NCI-H226 (cell line): ENCODE measurements at regions not wholly inside any gene's neighbourhood (a gene's known extent, or its start where the extent isn't known, plus 50 kb on each side); places are given as distances from the start of the nearest gene placed in this dataset.
A peak's percentile ranks its signal among the peaks of the same experiment; 100 is the strongest.

ENCODE experiments used
- DNase-seq: peaks from one replicate; pipeline ENCODE4 v3.0.0-alpha.2; 2015

DNA sequence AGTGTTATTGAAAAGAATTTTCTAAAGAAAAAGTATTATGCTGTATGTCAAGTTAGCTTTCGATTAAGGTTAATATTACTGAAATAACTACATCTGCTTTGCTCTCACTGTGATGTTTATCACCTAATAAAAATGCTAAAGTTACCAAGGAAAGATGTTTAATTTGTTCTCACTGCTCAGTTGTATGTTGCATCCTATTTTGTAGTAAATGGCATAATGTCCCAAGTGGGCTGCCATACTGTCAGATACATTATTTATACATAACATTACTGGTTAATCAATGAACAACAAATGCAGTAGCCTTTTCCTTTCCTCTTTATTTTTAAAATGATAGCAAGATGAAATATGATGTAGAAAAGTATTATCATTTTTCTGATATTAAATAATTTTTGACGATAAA lies 226.3 kb upstream of the DACH1 start:
- DNase-seq = no peak

GRCh38 chr13:72074663-72075062 lies 207.7 kb upstream of the DACH1 start:
- no peak for DNase-seq

DNA sequence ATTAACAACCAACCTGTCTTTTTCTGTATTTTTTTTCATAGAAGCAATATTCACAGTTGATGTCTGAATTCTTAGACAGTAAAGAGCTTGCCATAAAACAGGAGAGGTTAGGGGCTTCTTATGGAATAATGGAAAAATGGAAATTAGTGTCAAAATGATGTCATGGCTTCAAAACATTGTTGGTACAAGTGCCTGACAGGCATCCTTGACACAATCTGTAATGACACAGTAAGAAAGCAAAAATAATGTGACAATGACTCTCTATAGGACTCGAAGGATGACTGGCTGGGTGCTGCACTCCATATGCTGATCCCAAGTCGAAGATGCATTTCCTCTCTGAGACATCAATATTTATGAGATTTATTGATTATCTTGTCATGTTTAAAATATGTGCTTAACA lies 205.3 kb upstream of the DACH1 start:
- no peak for DNase-seq

DNA sequence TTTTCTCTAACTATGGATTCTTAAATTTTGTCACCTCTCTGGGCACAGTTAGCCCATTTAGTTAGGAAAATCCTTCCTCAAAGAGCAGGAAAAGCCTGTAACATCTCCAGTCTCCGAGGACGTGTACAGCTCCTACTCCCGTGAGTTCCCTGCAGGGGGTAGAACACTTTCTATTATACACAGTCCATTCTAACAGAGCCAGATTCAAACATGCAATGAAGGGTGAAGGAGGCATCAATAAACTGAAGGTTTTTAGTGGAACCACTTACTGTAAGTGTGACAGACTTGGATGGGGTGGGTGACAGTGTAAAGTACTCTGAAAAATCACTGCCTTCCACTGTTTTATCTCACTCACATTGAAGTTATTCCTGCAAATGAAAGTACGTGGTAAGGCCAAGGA lies 204.7 kb upstream of the DACH1 start:
- DNase-seq = no peak

- DNase-seq = no peak
Observed at GRCh38 chr13:72062566-72062965, 195.6 kb upstream of the DACH1 start.

GRCh38 chr13:72061613-72062012 lies 194.6 kb upstream of the DACH1 start:
- no peak for DNase-seq

- DNase-seq = no peak
Observed at GRCh38 chr13:72050251-72050650, 183.2 kb upstream of the DACH1 start.

DNA sequence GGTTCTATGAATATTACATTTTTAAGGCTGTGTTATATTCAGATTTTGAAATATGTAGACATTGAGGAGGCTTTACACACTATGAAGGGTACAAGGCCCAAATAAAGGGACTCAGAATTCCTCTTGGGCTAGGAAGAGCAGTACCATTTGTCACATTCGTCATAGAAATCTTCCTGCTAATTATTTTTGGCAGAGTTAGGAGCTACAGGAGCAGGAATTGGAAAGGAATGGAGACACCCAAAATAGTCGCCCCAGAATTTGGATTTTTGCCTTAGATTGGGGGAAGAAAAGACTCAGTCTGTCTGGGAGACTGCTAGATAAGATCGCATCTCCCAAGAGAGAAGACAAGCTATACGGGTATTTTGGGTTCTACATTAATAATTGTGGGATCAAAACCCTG lies 176.4 kb upstream of the DACH1 start:
- no peak for DNase-seq

DNA sequence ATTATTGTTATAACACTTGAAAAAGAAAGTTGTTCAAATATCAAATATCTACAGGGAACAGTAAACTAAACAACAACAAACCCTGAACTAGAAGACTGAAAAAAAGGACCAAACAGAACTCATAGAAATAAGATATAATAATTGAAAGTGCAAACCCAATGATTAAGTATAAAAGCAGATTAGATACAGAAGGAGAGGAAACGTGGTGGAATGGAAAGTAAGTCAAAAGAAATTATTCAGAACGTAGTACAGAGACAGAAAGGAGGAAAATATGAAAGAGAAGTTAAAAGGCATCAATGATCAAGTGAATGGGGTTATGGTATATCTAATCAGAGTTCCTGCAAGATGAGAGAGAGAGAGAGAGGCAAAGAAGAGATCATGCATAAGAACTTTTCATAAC lies 174.2 kb upstream of the DACH1 start:
- DNase-seq = no peak

DNA sequence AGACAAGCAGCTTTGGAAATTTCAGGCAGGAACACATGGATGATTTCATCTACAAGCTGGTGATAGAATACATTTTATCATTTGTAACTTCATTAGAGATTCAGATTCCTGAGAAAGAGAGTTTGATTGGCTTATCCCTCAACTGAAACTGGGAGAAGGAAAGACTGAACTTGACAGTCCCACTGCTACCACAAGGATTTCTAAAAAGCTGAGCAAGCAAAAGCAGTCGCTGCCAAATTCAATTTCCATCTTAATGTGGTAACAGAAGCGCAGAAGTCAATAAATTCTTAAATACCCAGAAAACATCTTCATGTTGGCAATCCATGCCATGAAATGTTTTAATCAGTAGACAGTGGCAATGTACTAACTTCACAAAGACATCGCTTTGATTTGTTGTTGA lies 172.1 kb upstream of the DACH1 start:
- no peak for DNase-seq

DNA sequence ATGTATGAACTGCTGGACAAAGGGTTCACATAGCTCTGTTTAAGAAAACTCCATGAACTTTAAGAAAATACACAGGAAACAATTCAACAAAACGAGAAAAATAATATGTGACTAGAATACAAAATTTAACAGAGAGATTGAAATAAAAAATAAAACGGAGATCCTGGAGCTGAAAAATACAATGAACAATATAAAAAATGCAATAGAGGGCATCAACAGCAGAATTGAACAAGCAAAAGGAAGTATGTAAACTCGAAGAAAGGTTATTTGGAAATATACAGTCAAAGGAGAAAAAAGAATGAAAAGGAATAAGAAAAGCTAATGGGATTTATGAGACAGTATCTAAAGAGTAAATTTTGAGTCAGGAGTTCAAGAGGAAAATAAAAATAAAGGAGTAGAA lies 163.0 kb upstream of the DACH1 start:
- no peak for DNase-seq

DNA sequence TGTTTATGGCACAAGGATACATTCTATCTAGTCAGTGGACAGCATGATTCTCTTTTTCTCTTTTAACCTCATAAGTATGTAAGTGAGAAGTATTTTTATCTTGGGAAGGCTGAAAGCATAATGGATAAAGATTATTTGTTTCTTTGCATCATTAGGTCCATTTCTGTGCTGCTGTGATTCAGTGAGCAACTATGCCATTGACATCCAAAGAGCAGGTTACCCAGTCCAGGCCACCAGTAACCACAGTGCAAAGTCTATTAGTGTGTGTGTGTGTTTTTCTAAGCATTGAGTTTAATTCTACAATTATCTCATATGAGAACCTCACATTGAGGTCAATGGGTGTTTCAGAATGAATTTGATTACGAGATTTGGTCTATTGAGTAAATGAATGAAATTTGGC lies 158.8 kb upstream of the DACH1 start:
- DNase-seq = no peak

DNA sequence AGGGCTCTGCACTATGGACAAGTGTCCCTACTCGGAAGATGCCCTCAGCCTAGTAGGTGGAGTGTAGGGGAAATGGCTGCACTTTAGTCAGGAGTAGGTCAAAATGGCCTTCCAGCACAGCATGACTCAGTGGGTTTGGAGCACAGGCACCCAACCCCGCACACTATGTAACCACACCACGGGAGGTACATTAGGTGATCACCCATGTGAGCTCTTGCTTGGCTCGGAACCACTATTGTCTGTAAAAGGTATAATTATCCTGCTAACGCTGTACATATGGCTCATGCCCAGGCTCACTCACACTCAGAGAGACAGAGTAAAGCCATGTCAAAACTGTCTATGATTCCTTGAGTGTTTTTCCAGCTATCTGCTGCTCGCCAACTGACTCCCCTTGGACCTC lies 156.9 kb upstream of the DACH1 start:
- DNase-seq = no peak

GRCh38 chr13:72005455-72005854 lies 138.5 kb upstream of the DACH1 start:
- DNase-seq = no peak

- no peak for DNase-seq
Observed at GRCh38 chr13:72004784-72005374, 137.9 kb upstream of the DACH1 start.

DNA sequence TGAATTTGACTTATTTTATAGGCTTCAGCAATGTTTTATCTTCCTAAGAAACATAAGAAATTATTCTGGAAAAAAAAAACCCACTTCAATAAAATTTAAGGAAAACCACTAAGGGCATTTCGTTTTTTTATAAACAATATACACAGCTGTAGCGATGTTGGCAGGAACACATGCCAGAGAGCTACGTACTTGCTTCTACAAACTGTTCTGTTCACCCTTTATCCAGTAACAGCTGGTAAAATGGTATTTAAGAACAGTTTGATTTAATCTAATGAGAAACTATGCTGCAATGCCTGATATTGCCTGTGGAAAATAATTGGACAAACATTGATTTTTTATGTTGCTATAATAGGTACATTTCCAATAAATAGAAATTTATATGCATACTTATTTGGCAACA lies 137.2 kb upstream of the DACH1 start:
- DNase-seq = no peak

DNA sequence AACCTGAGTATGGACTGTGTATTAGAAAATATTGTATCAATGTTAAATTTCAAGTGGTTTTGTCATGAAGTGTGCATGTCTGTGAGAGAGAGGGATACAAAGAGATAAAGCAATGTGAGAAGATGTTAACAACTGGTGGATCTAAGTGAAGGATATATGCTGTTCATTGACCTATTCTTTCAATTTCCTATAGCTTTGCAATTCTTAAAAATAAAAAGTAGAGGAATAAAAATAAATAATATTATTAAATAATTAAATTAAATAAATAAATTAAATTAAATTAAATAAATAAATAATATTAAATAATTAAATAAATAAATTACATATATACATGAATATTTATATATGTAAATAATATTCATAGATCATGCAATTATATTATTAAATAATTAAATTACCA lies 131.2 kb upstream of the DACH1 start:
- DNase-seq = no peak

DNA sequence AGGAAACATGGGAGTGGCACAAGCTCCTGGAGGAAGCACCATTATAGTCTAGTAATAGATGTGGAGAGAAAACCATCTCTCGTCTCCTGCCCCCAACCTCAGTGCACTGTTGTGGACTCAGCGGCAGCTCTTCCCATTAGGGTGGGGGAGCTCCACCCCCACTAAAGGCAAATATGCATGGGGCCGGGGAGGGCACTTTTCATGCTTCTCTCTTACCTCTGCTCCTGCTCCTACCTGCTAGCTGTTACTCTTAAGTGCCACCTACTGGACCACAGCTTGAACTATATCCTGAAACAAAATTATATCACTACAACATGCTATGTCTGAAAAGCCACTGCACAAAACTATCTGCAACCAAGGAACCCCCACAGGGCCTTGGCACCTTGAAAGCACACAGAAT lies 112.6 kb upstream of the DACH1 start:
- peak; percentile 10 for DNase-seq

GRCh38 chr13:71977028-71977427 lies 110.0 kb upstream of the DACH1 start:
- no peak for DNase-seq

DNA sequence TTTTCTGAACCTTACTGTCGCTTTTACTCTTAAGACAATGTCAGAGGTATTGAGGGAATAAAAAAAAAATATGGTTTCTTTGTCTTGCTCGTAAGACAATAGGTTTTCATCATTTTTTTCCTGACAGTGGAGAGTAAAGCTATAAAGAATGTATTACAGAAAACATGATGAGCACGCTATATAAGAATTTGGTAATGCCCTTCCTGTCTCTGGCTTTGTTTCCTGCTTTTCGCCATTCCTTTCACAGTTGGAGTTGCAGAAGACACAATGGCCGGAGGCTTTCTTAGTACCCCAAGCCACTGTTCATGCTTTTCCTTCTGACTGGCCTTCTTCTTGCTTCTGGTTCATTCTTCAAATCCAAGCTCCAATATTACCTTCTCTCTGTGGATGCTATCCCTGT lies 101.0 kb upstream of the DACH1 start:
- DNase-seq = peak; percentile 6

DNA sequence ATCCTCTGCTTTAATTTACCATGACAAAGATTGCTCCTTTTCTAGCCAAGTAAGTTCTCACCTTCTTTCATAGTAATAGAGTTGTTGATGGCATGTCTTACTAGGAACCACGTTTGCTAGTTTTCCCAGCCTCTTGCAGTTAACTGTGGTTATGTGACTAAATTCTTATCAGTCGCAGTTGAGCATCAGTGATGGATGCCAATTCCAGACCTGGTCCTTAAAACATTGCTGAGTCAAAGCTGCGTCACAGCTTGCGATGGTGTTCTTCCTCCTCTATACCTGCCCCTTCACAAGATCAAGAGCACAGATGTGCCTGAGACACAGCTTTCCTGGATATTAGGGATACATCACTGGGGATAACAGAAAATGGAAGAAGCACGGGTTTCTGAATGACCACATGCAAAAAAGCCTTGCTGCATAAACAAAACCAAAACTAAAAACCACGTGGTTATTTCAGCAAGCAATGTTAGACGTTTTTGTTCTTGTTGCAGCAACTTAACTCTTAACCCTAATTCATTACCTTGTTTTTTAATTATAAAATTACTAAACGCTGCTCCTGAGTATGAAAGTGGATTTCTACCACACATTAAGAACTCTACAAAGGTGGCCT lies 97.6 kb upstream of the DACH1 start:
- DNase-seq = no peak

DNA sequence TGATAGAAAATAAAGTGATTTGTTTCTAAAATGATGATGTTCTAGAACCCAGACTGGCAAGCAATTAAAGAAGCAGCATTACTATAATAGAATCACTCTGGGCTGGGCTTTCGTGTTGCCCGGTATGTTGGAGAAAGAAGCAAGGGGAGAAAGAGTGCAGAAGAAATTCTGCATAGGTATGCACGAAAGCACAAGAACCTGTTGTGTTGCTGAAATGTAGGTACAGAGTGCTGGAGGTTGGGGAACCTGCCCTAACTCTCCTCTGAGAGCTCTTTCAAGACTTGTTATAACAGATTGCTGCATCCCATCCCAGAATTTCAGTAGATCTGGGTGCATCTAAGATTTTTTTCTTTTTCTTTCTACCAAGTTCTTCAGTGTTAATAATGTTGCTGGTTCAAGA lies 95.7 kb upstream of the DACH1 start:
- DNase-seq = no peak

DNA sequence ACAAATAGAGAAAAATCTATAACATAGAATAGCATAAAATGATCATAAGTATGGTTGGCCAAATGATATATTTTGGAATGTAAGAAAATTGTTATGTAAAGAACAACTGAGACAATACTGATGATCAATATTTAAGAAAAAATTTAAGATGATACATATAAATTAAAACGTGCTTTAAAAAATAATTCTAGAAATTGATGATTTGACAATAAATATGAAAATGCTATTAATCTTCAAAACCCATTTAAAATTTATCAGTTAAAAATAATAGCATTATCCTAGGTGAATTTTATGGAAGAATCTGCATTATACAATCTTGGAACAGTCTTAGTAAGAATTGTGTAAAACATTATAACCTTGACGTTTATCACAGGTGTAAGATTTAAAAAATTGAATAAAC lies 95.1 kb upstream of the DACH1 start:
- DNase-seq = no peak

DNA sequence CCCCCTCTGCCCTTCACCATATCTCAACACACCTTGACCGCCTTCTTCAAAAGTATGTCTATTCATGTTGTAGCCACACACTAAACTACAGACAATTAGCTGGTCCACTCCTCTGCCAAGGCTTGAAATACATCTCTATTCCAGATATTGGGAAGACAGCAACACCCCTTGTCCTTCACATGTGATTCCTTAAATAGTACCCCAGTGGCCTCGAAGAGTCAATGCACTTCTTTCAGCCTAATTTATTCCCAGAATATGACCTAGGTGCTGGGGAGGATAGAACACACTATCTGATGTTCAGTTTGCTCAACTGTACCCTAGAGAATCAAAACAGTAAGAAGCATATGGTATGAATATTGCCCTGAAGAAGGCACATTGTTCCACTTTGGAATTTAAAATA lies 82.4 kb upstream of the DACH1 start:
- DNase-seq = no peak

DNA sequence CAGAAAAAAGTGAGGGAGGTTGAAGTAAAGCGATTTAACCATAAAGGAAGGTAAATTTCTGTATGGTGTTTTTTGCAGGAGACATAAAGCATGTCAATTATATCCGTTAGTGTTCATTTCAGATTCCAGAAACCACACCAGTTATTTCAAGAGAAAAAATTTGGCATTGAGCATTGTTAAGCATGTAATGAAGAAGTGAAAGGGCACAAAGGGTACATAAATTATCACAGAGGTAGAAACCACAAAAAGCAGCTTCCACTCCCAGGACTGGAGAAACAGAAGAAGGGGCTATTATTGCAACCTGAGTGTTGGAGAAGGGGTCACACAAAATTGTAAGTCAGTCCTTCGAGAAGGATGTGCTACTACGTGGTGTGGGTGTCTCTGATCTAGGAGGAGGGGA lies 72.2 kb upstream of the DACH1 start:
- no peak for DNase-seq
